PC-3 (cell line): ENCODE measurements at regions not wholly inside any gene's neighbourhood (a gene's known extent, or its start where the extent isn't known, plus 50 kb on each side); places are given as distances from the start of the nearest gene placed in this dataset.

Experiments used
- EZH2 ChIP-seq: fragments of 300-600 bp; sonication (generic); IDR thresholded peaks from one replicate; pipeline ENCODE4 v1.6.1; 2017; ENCODE audit warnings: antibody characterized with exemption, mild to moderate bottlenecking, low read length; ENCODE audit not compliant: unreplicated experiment
- EZH2phosphoT487 ChIP-seq: fragments of 300-600 bp; sonication (generic); IDR thresholded peaks from 2 replicates; pipeline ENCODE4 v1.6.1; 2018; ENCODE audit warnings: mild to moderate bottlenecking, antibody characterized with exemption, low read length, borderline replicate concordance
- TF ChIP-seq, protein P1 (sequence below): fragments of 300-600 bp; sonication (generic); conservative IDR thresholded peaks from 2 replicates; pipeline ENCODE4 v1.5.1; 2017; ENCODE audit warnings: antibody characterized with exemption, low read depth, mild to moderate bottlenecking, low read length

DNA sequence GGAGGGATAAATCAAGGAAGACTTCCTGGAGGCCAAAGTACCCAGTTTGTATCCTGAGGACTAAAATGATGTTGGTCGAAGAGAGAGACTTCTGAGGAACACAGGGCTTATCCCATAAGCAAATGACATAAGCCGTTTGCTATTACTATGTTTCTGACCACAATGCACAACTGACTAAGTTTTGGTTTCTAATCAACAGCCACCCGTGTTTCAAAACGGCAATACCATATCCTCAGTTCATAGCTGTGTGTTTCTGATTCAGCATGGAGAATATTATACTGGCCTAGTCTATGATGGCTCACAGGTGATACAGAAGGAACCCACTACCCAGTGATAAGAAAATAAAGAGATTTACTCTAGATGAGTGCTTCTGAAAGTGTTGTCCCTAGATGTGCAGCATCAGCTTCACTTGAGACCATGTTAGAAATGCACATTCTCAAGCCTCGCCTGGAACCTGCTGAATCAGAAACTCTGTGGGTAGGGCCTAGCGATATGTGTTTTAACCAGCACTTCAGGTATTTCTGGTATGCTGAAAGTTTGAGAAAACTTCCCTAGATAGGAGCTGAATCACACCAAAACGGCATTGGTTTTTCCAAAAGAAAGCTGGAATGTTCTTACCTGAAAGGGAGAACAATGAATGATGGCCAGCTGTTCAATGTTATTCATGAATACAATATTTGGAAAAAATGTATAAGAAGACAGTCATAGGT is 639.7 kb upstream of the NR2F2 start:
- TF ChIP-seq, protein P1, sequence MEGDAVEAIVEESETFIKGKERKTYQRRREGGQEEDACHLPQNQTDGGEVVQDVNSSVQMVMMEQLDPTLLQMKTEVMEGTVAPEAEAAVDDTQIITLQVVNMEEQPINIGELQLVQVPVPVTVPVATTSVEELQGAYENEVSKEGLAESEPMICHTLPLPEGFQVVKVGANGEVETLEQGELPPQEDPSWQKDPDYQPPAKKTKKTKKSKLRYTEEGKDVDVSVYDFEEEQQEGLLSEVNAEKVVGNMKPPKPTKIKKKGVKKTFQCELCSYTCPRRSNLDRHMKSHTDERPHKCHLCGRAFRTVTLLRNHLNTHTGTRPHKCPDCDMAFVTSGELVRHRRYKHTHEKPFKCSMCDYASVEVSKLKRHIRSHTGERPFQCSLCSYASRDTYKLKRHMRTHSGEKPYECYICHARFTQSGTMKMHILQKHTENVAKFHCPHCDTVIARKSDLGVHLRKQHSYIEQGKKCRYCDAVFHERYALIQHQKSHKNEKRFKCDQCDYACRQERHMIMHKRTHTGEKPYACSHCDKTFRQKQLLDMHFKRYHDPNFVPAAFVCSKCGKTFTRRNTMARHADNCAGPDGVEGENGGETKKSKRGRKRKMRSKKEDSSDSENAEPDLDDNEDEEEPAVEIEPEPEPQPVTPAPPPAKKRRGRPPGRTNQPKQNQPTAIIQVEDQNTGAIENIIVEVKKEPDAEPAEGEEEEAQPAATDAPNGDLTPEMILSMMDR: no peak
- TF ChIP-seq EZH2phosphoT487 (no peak), EZH2 (no peak)
